Panc1 (cell line): ENCODE measurements at regions not wholly inside any gene's neighbourhood (a gene's known extent, or its start where the extent isn't known, plus 50 kb on each side); places are given as distances from the start of the nearest gene placed in this dataset.

ENCODE experiments used
- ATAC-seq: fragments of 200-7000 bp; cut with Tn5 transposase; 2 replicates; pipeline ENCODE4 v1.9.1; 2020; ENCODE audit warnings: mild to moderate bottlenecking, moderate library complexity
- BruUV-seq: library from RNA; stranded (reverse); fragments of 400-500 nt; replicated peaks from 2 replicates; lab custom pipeline; 2021; lab: Mats Ljungman, UMichigan
- CTCF ChIA-PET: fragments of 300-600 bp; sonication (Branson Sonifier 250); formaldehyde crosslinking; loops from one replicate; lab custom pipeline; 2022; ENCODE audit warnings: antibody characterized with exemption; lab: Charles Lee
- POLR2A ChIA-PET: fragments of 300-600 bp; sonication (Branson Sonifier 250); formaldehyde crosslinking; loops from one replicate; lab custom pipeline; 2022; ENCODE audit warnings: antibody characterized with exemption; lab: Charles Lee
- DNase-seq: peaks from one replicate; pipeline ENCODE4 v3.0.0-alpha.2; 2010; ENCODE audit warnings: low read depth, low spot score
- H3K27ac ChIP-seq: 2 replicates; pipeline ENCODE4 v1.5.1; 2011; ENCODE audit warnings: mild to moderate bottlenecking, low read length, inconsistent platforms
- H3K27me3 ChIP-seq: fragments of 200-500 bp; sonication (Bioruptor generic); 2 replicates; pipeline ENCODE4 v1.6.0; 2014; ENCODE audit warnings: low read length, inconsistent platforms; ENCODE audit not compliant: control insufficient read depth, insufficient read depth
- H3K36me3 ChIP-seq: fragments of 200-500 bp; sonication (Bioruptor generic); 2 replicates; pipeline ENCODE4 v1.5.1; 2014; ENCODE audit warnings: inconsistent platforms, mild to moderate bottlenecking, low read length, moderate library complexity; ENCODE audit not compliant: control insufficient read depth, insufficient read depth
- H3K4me1 ChIP-seq: 2 replicates; pipeline ENCODE4 v1.5.1; 2011; ENCODE audit warnings: inconsistent platforms, mild to moderate bottlenecking, low read length, moderate library complexity; ENCODE audit not compliant: control insufficient read depth, insufficient read depth
- H3K4me3 ChIP-seq, 2 experiments: 2 replicates each; pipeline ENCODE4 v1.5.1; 2011 to 2012; ENCODE audit warnings: low read depth in 2 of 2, low read length in 2 of 2, mild to moderate bottlenecking in 2 of 2, inconsistent platforms in 1 of 2, moderate library complexity in 1 of 2
- H3K9me3 ChIP-seq: fragments of 200-500 bp; sonication (Bioruptor generic); 2 replicates; pipeline ENCODE4 v1.5.1; 2014; ENCODE audit warnings: low read depth, mild to moderate bottlenecking, inconsistent platforms, low read length, moderate library complexity; ENCODE audit not compliant: control insufficient read depth, insufficient read depth
- CTCF ChIP-seq: fragments of 450-650 bp; IDR thresholded peaks from 2 replicates; pipeline ENCODE4 v1.5.1; 2017; ENCODE audit warnings: mild to moderate bottlenecking
- POLR2AphosphoS5 ChIP-seq: IDR thresholded peaks from 2 replicates; pipeline ENCODE4 v1.6.1; 2012; ENCODE audit warnings: mild to moderate bottlenecking, low read depth, low read length, moderate library complexity
- REST ChIP-seq, 2 experiments: IDR thresholded peaks; 2 replicates each; pipeline ENCODE4 v1.6.1; 2011 to 2012; ENCODE audit warnings: low read depth in 2 of 2, control low read depth in 1 of 2, low read length in 1 of 2, mild to moderate bottlenecking in 1 of 2, moderate library complexity in 1 of 2; ENCODE audit not compliant: insufficient read depth in 1 of 2
- SIN3A ChIP-seq: IDR thresholded peaks from 2 replicates; pipeline ENCODE4 v1.6.1; 2012; ENCODE audit warnings: low read depth, mild to moderate bottlenecking, low read length, moderate library complexity, borderline replicate concordance; ENCODE audit not compliant: insufficient read depth
- TCF7L2 ChIP-seq: IDR thresholded peaks from 2 replicates; pipeline ENCODE4 v1.6.1; 2011; ENCODE audit warnings: mild to moderate bottlenecking, low read depth, low read length, inconsistent platforms
- in situ Hi-C: cut with HindIII; loops from 2 replicates; pipeline ENCODE4 v1.10.0; 2016; ENCODE audit warnings: low sequenced_read_pairs, low pct_unique_long_range_greater_than_20kb
- intact Hi-C: fragments of 100-400 bp; cut with micrococcal nuclease; formaldehyde crosslinking; loops from one replicate; pipeline ENCODE4 v1.10.0; 2022; ENCODE audit not compliant: unreplicated experiment

GRCh38 chr1:73868810-73869336 lies 329.1 kb downstream of the LRRIQ3 start:
- H3K4me3 ChIP-seq, result no peak overlapping the region
- H3K9me3 ChIP-seq, result no peaks in the 10 kb centered on the region
- intact Hi-C loops, result no loop called here
- H3K27ac ChIP-seq, result no peak overlapping the region
- H3K27me3 ChIP-seq, result no peaks in the 10 kb centered on the region
- in situ Hi-C loops, result no loop called here
- no peak for DNase-seq
- BruUV-seq, result no TSS peak
- ChIA-PET POLR2A (no interaction called here), CTCF (no interaction called here)
- H3K36me3 ChIP-seq, result no peaks in the 10 kb centered on the region
- no peak for ATAC-seq
- no peak for TF ChIP-seq REST (IDR thresholded peaks at IDR 0.05; ENCODE audit: insufficient read depth in 1 of 2, low read depth in 2 of 2, low read length in 1 of 2)
- no peak for TF ChIP-seq POLR2AphosphoS5
- TF ChIP-seq CTCF, result no peak
- no peak for TF ChIP-seq TCF7L2
- TF ChIP-seq SIN3A, result no peak
- no peaks in the 10 kb centered on the region for H3K4me1 ChIP-seq

- TF ChIP-seq REST (IDR thresholded peaks at IDR 0.05; ENCODE audit: insufficient read depth in 1 of 2, low read depth in 2 of 2, low read length in 1 of 2), result no peak
- TF ChIP-seq TCF7L2, result no peak
- TF ChIP-seq POLR2AphosphoS5, result no peak
- no peak for TF ChIP-seq SIN3A
- TF ChIP-seq CTCF, result no peak
- POLR2A ChIA-PET, result no interaction called here
- Histone ChIP-seq H3K9me3 (no peaks in the 10 kb centered on the region), H3K27me3 (no peaks in the 10 kb centered on the region), H3K27ac (no peak overlapping the region), H3K4me1 (no peaks in the 10 kb centered on the region), H3K4me3 (no peak overlapping the region), H3K36me3 (no peaks in the 10 kb centered on the region)
- intact Hi-C loops, result no loop called here
- in situ Hi-C loops, result no loop called here
- no peak for DNase-seq
- no peak for ATAC-seq
- no TSS peak for BruUV-seq
- CTCF ChIA-PET, result no interaction called here
Measured at GRCh38 chr1:73862355-73862754, 335.6 kb downstream of the LRRIQ3 start.
